AG04450 (cell line): ENCODE measurements at regions not wholly inside any gene's neighbourhood (a gene's known extent, or its start where the extent isn't known, plus 50 kb on each side); places are given as distances from the start of the nearest gene placed in this dataset.
A peak's percentile ranks its signal among the peaks of the same experiment; 100 is the strongest.

Source experiments
- CTCF ChIA-PET: fragments of 300-600, 350-600 bp; formaldehyde crosslinking; extraction: SDS; loops from one replicate; lab custom pipeline; 2022; ENCODE audit warnings: antibody characterized with exemption, inconsistent platforms; lab: Charles Lee
- POLR2A ChIA-PET: fragments of 350-600 bp; formaldehyde crosslinking; extraction: SDS; loops from one replicate; lab custom pipeline; 2021; ENCODE audit warnings: antibody characterized with exemption, inconsistent platforms; lab: Yijun Ruan, JAX
- DNase-seq: peaks from one replicate; pipeline ENCODE4 v3.0.0-alpha.2; 2011; ENCODE audit warnings: low read depth, low spot score
- H3K27ac ChIP-seq: one replicate; pipeline ENCODE4 v1.5.1; 2012; ENCODE audit warnings: low read depth, low read length, control low read depth
- H3K27me3 ChIP-seq: one replicate; pipeline ENCODE4 v1.6.0; 2012; ENCODE audit warnings: low read length; ENCODE audit not compliant: control insufficient read depth, insufficient read depth
- H3K4me3 ChIP-seq: 2 replicates; pipeline ENCODE4 v1.5.1; 2011; ENCODE audit warnings: mild to moderate bottlenecking, low read depth, low read length, control low read depth
- H3K9me3 ChIP-seq: 2 replicates; pipeline ENCODE4 v1.5.1; 2012; ENCODE audit warnings: low read length; ENCODE audit not compliant: control insufficient read depth, insufficient read depth
- CTCF ChIP-seq: IDR thresholded peaks from 2 replicates; pipeline ENCODE4 v1.5.1; 2011; ENCODE audit warnings: low read depth, low read length, control low read depth, inconsistent platforms

- Histone ChIP-seq H3K27me3 (no peaks in the 10 kb centered on the region), H3K4me3 (no peak overlapping the region), H3K9me3 (no peaks in the 10 kb centered on the region), H3K27ac (peak overlapping the region; percentile 3)
- CTCF ChIA-PET: interaction anchor here (0.6 to 2.8 kb wide), 5 partner anchors 10 to 1157 kb away, joined by 3 to 20 read pairs (median 3); no protein-coding TSS in a partner anchor
- POLR2A ChIA-PET: interaction anchor here (0.6 to 0.8 kb wide), 3 partner anchors 40 to 967 kb away, joined by 3 to 8 read pairs (median 6); no protein-coding TSS in a partner anchor
- peak; percentile 27 for DNase-seq
- no peak for TF ChIP-seq CTCF
Measured at GRCh38 chr21:35850029-35850428, 210.3 kb downstream of the SETD4 start.

- DNase-seq: no peak
- TF ChIP-seq CTCF: no peak
- H3K9me3 ChIP-seq: no peaks in the 10 kb centered on the region
- no peak overlapping the region for H3K27ac ChIP-seq
- ChIA-PET CTCF (interaction anchor here (0.9 to 2.8 kb wide), 4 partner anchors 9 to 1156 kb away, joined by 3 to 20 read pairs (median 4); no protein-coding TSS in a partner anchor), POLR2A (no interaction called here)
- no peak overlapping the region for H3K4me3 ChIP-seq
- H3K27me3 ChIP-seq: no peaks in the 10 kb centered on the region
Measured at GRCh38 chr21:35849144-35849543, 211.2 kb downstream of the SETD4 start.

GRCh38 chr21:35843911-35844667, 216.2 kb downstream of the SETD4 start:
- no peak overlapping the region for H3K4me3 ChIP-seq
- DNase-seq: no peak
- ChIA-PET POLR2A (no interaction called here), CTCF (no interaction called here)
- H3K27me3 ChIP-seq: no peaks in the 10 kb centered on the region
- TF ChIP-seq CTCF: no peak
- H3K9me3 ChIP-seq: no peaks in the 10 kb centered on the region
- no peak overlapping the region for H3K27ac ChIP-seq

- POLR2A ChIA-PET: interaction anchor here (0.7 kb wide), 1 partner anchor 930 kb away, joined by 4 read pairs; no protein-coding TSS in a partner anchor
- Histone ChIP-seq H3K27me3 (no peaks in the 10 kb centered on the region), H3K4me3 (no peak overlapping the region), H3K9me3 (no peaks in the 10 kb centered on the region), H3K27ac (no peak overlapping the region)
- no peak for DNase-seq
- no peak for TF ChIP-seq CTCF
- CTCF ChIA-PET: interaction anchor here (0.7 to 2.1 kb wide), 7 partner anchors 9 to 954 kb away, joined by 3 to 20 read pairs (median 5); no protein-coding TSS in a partner anchor
Measured at GRCh38 chr21:35840949-35841348, 219.4 kb downstream of the SETD4 start.
